MCF 10A (cell line): ENCODE measurements at regions not wholly inside any gene's neighbourhood (a gene's known extent, or its start where the extent isn't known, plus 50 kb on each side); places are given as distances from the start of the nearest gene placed in this dataset.

Experiments
- BruUV-seq: library from RNA; stranded (reverse); fragments of 400-500 nt; replicated peaks from 2 replicates; lab custom pipeline; 2021; lab: Mats Ljungman, UMichigan
- CTCF ChIA-PET: fragments of 300-600 bp; sonication (Branson Sonifier 250); formaldehyde crosslinking; extraction: SDS; loops from one replicate; lab custom pipeline; 2021; ENCODE audit warnings: antibody characterized with exemption, inconsistent platforms; lab: Yijun Ruan, JAX
- POLR2A ChIA-PET: fragments of 300-600, 350-650 bp; sonication (Branson Sonifier 250); formaldehyde crosslinking; extraction: SDS; loops from one replicate; lab custom pipeline; 2020; ENCODE audit warnings: antibody characterized with exemption, inconsistent platforms; lab: Yijun Ruan, JAX
- DNase-seq: peaks from one replicate; pipeline ENCODE4 v3.0.0-alpha.2; 2018; ENCODE audit not compliant: unreplicated experiment
- H3K27ac Mint-ChIP-seq: one replicate; pipeline ENCODE4 v1.8.0; 2022; ENCODE audit warnings: mild to moderate bottlenecking, low read depth, mixed read lengths; ENCODE audit not compliant: unreplicated experiment
- H3K27me3 Mint-ChIP-seq: one replicate; pipeline ENCODE4 v1.8.0; 2022; ENCODE audit warnings: mixed read lengths; ENCODE audit not compliant: insufficient read depth, unreplicated experiment
- H3K36me3 Mint-ChIP-seq: one replicate; pipeline ENCODE4 v1.8.0; 2022; ENCODE audit warnings: mild to moderate bottlenecking, moderate library complexity, mixed read lengths; ENCODE audit not compliant: insufficient read depth, unreplicated experiment
- H3K4me1 Mint-ChIP-seq: one replicate; pipeline ENCODE4 v1.8.0; 2022; ENCODE audit warnings: mixed read lengths; ENCODE audit not compliant: insufficient read depth, unreplicated experiment
- H3K4me3 Mint-ChIP-seq: one replicate; pipeline ENCODE4 v1.8.0; 2022; ENCODE audit warnings: mild to moderate bottlenecking, moderate library complexity, mixed read lengths; ENCODE audit not compliant: unreplicated experiment
- H3K9me3 Mint-ChIP-seq: one replicate; pipeline ENCODE4 v1.8.0; 2022; ENCODE audit warnings: mixed read lengths; ENCODE audit not compliant: unreplicated experiment
- CTCF ChIP-seq: fragments of 200-600 bp; IDR thresholded peaks from one replicate; pipeline ENCODE4 v1.8.0; 2022; ENCODE audit warnings: antibody characterized with exemption, mild to moderate bottlenecking; ENCODE audit not compliant: unreplicated experiment
- intact Hi-C: fragments of 100-400 bp; cut with micrococcal nuclease; formaldehyde crosslinking; loops from 2 replicates; pipeline ENCODE4 v1.14.1; 2022

DNA sequence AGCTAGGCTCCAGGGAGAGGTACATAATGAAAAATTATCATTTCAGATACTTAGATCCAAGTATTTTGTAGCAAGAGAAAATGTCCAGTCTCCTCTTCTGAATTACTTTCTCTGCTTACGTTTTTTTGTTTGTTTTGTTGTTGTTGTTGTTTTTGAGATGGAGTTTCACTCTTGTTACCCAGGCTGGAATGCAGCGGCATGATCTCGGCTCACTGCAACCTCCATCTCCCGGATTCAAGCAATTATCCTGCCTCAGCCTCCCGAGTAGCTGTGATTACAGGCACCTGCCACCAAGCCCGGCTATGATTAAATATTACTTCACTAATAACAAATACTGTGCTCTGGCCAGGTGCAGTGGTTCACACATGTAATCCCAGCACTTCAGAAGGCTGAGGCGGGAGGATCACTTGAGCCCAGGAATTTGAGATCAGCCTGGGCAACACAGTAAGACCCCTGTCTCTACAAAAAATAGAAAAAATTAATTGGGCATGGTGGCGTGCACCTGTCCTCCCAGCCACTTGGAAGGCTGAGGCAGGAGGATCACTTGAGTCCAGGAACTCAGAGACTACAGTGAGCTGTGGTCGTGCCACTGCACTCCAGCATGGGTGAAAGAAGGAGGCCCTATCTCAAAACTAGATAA lies 155.0 kb upstream of the JARID2 start:
- DNase-seq, result no peak
- ChIA-PET POLR2A (no interaction called here), CTCF (no interaction called here)
- H3K9me3 Mint-ChIP-seq, result no peaks in the 10 kb centered on the region
- no peak overlapping the region for H3K4me3 Mint-ChIP-seq
- BruUV-seq, result no TSS peak
- intact Hi-C loops, result no loop called here
- no peak for TF ChIP-seq CTCF
- H3K27me3 Mint-ChIP-seq, result no peaks in the 10 kb centered on the region
- no peaks in the 10 kb centered on the region for H3K4me1 Mint-ChIP-seq
- no peaks in the 10 kb centered on the region for H3K36me3 Mint-ChIP-seq
- H3K27ac Mint-ChIP-seq, result no peak overlapping the region

DNA sequence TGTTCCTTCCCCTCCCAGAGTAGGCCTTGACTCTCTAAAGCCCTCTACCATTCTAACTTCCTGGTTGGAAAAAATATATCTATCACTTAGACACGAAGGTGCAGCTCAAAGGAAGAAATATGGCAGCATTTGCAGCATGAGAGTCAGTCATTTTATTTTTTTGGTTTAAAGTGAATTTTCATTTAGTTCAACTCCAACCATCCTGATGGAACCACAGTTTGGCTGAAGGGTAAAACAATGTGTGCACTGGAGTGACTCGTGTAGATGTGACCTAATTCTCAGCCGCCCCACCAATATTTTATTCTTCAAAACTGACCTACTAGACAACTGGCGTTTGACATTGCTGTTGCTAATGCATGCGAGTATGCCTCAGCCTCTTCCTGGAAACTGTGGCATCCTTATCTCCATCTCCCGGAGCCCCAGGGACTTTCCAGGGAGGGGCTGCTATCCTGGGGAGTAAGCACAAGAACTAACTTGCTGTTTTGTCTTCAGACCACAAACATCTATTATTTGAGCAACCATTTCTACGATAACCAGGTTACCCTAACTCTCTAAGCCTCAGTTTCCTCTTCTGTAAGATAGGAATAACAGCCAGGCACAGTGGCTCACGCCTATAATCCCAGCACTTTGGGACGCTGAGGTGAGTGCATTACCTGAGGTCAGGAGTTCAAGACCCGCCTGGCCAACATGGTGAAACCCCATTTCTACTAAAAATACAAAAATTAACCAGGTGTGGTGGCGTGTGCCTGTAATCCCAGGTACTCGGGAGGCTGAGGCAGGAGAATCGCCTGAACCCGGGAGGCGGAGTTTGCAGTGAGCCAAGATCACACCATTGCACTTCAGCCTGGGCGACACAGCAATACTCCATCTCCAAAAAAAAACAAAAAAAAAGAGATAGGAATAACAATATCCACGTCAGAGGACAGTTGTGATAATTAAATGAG lies 148.7 kb upstream of the JARID2 start:
- H3K36me3 Mint-ChIP-seq, result no peaks in the 10 kb centered on the region
- intact Hi-C loops, result no loop called here
- no peak for TF ChIP-seq CTCF
- no peaks in the 10 kb centered on the region for H3K4me1 Mint-ChIP-seq
- no peak for DNase-seq
- H3K9me3 Mint-ChIP-seq, result no peaks in the 10 kb centered on the region
- BruUV-seq, result no TSS peak
- H3K27me3 Mint-ChIP-seq, result no peaks in the 10 kb centered on the region
- ChIA-PET POLR2A (no interaction called here), CTCF (no interaction called here)
- H3K27ac Mint-ChIP-seq, result no peak overlapping the region
- no peak overlapping the region for H3K4me3 Mint-ChIP-seq

DNA sequence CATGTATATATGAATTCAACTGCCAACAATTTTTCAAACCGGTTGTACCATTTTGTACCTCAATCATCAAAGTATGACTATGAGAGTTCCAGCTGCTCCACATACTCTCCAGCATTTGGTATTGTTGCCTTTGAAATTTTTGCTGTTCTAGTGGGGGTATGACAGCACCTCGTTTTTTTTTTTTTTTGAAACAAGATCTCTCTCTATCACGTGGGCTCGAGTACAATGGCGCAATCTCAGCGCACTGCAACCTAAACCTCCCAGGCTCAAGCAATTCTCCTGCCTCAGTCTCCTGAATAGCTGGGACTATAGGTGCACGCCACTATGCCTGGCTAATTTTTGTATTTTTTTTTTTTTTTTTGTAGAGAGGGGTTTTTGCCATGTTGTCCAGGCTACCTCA lies 144.7 kb upstream of the JARID2 start:
- peaks cover 8% of the 10 kb centered on the region for H3K9me3 Mint-ChIP-seq
- no peak for DNase-seq
- CTCF ChIA-PET, result interaction anchor here (0.7 kb wide), 1 partner anchor 111 kb away, joined by 3 read pairs; no protein-coding TSS in a partner anchor
- no peak for TF ChIP-seq CTCF
- intact Hi-C loops, result no loop called here
- no peaks in the 10 kb centered on the region for H3K4me1 Mint-ChIP-seq
- H3K4me3 Mint-ChIP-seq, result no peak overlapping the region
- no TSS peak for BruUV-seq
- no peak overlapping the region for H3K27ac Mint-ChIP-seq
- no peaks in the 10 kb centered on the region for H3K27me3 Mint-ChIP-seq
- no peaks in the 10 kb centered on the region for H3K36me3 Mint-ChIP-seq
- POLR2A ChIA-PET, result no interaction called here

DNA sequence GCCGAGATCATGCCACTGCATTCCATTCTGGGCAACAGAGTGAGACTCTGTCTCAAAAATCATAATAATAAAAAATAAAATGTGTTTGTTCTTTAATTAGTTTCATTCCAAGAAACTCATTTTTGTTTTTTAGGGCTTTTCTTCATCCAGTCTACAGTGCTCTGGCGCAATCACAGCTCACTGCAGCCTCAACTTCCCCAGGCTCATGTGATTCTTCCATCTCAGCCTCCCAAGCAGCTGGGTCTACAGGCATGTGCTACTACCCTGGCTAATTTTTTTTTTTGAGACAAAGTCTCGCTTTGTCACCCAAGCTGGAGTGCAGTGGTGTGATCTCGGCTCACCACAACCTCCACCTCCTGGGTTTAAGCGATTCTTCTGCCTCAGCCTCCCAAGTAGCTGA lies 143.6 kb upstream of the JARID2 start:
- ChIA-PET CTCF (interaction anchor here (0.6 kb wide), 2 partner anchors 327 to 382 kb away, joined by 3 to 4 read pairs; no protein-coding TSS in a partner anchor), POLR2A (no interaction called here)
- BruUV-seq, result no TSS peak
- TF ChIP-seq CTCF, result no peak
- DNase-seq, result no peak
- H3K9me3 Mint-ChIP-seq, result peaks cover 8% of the 10 kb centered on the region
- no peaks in the 10 kb centered on the region for H3K36me3 Mint-ChIP-seq
- no peak overlapping the region for H3K27ac Mint-ChIP-seq
- H3K4me3 Mint-ChIP-seq, result no peak overlapping the region
- intact Hi-C loops, result no loop called here
- no peaks in the 10 kb centered on the region for H3K27me3 Mint-ChIP-seq
- H3K4me1 Mint-ChIP-seq, result no peaks in the 10 kb centered on the region
